ENCODE measurements at regions not wholly inside any gene's neighbourhood (a gene's known extent, or its start where the extent isn't known, plus 50 kb on each side); places are given as distances from the start of the nearest gene placed in this dataset.

GRCh38 chr1:193432979-193433587 is 246.7 kb upstream of the B3GALT2 start:
- TF ChIP-seq CTCF (IDR thresholded peaks at IDR 0.05; ENCODE audit: poor library complexity) (no peak), EZH2 (IDR thresholded peaks at IDR 0.05; ENCODE audit: borderline replicate concordance) (no peak)
